GM12873 (cell line): ENCODE measurements at regions not wholly inside any gene's neighbourhood (a gene's known extent, or its start where the extent isn't known, plus 50 kb on each side); places are given as distances from the start of the nearest gene placed in this dataset.

Source experiments
- TF ChIP-seq, protein P1 (sequence below): IDR thresholded peaks from 2 replicates; pipeline ENCODE4 v1.5.1; 2012; ENCODE audit warnings: low read depth, mild to moderate bottlenecking, moderate library complexity, low read length, control low read depth; ENCODE audit not compliant: insufficient read depth; ENCODE audit errors: missing control alignments

DNA sequence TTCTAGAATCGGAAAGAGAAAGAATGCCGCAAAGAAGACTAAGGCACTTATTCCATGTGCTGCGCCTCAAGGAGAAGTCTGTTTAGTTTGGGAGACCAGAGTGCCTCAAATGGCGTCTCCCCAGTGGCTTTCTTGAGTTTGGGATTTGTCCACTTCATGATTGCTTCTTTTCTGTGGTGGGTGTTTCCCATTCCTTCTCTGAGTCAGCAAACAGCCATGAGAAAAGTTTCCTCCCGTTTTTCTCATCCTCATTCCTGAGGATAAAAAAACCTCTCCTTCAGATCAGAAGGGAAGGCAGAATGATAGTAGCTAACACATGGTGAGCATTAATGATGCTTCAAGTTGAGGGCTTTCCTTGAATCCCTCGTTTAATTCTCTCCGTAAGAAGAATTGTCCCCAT, 275.9 kb upstream of the WWC1 start:
- TF ChIP-seq, protein P1, sequence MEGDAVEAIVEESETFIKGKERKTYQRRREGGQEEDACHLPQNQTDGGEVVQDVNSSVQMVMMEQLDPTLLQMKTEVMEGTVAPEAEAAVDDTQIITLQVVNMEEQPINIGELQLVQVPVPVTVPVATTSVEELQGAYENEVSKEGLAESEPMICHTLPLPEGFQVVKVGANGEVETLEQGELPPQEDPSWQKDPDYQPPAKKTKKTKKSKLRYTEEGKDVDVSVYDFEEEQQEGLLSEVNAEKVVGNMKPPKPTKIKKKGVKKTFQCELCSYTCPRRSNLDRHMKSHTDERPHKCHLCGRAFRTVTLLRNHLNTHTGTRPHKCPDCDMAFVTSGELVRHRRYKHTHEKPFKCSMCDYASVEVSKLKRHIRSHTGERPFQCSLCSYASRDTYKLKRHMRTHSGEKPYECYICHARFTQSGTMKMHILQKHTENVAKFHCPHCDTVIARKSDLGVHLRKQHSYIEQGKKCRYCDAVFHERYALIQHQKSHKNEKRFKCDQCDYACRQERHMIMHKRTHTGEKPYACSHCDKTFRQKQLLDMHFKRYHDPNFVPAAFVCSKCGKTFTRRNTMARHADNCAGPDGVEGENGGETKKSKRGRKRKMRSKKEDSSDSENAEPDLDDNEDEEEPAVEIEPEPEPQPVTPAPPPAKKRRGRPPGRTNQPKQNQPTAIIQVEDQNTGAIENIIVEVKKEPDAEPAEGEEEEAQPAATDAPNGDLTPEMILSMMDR: no peak

GRCh38 chr5:168017313-168017712, 274.1 kb upstream of the WWC1 start:
- TF ChIP-seq, protein P1: no peak

DNA sequence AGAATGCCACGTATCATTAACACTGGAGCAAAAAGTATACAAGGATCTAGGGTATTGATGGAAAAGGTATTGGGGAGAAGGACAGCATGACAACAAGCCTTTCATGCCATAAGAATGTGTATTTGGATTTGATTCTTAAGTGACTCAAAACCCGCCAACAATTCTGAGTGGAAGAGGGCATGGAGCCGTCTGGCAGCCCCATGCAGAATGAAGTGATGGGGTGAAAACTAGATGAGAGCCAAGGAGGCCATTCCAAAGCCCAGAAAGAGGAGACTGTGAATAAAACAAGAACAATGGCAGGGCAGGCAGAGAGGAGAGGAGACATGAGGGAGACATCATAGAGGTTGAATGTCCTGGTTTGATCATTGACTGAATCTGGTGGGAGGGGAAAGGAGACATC, 272.3 kb upstream of the WWC1 start:
- TF ChIP-seq, protein P1: no peak

- TF ChIP-seq, protein P1: peak; percentile 15
These were observed 270.7 kb upstream of the WWC1 start for GRCh38 chr5:168020542-168021294.

DNA sequence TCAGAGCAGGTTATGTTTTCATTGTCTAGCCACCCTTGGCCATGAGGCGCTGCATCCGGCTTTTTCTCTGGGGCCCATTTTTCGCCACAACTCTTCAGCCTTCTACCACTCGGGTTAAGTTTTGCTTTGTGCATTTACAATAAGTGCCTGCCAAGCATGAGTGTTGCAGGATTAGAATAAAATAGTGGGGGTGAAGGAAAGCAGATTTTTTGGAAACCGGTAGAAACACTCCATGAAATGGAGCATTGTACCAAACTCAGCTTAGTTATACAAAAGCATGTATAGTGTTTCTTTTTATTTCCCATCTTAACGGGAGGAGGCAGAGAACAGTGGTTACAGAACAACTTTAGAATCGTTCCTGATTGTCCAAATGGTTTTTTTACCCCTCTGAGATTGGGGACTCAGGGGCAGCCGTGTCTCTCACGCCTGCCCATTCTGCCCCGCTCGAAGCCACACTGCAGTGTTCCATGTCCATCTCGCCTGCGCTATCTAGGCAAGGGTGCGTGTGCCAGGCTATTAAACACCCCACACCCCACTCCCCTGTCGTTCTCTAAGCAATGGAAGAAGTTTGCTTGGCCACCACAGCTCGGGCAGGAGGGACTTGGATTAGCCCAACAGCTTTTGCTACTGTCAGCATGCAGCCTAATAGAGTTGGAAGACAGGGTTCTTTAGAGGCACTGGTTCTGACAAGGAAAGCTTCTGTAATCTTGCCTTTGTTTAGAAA, 268.8 kb upstream of the WWC1 start:
- TF ChIP-seq, protein P1: no peak

DNA sequence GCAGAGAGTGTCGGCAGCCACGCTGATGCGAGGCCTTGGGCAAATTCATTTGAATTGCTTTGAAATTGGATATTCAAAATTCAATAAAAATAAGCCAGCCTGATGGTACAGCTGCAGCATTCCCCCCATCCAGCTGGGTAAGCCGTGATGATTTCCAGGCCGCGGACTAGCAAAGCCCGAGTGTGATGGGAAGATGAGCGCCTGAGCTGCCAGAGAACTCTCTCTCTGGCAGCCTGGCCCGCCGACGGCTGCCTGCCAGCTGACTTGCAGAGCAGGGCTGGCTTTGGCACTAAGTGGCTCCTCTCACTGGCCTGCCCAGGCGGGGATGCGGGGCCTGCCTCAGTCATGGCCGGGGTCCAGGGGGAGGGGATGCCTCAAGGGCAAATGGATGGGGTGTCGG, 268.3 kb upstream of the WWC1 start:
- TF ChIP-seq, protein P1: no peak

- TF ChIP-seq, protein P1: no peak
These were observed 267.1 kb upstream of the WWC1 start for GRCh38 chr5:168024306-168024705.
